ENCODE measurements at regions not wholly inside any gene's neighbourhood (a gene's known extent, or its start where the extent isn't known, plus 50 kb on each side); places are given as distances from the start of the nearest gene placed in this dataset.

DNA sequence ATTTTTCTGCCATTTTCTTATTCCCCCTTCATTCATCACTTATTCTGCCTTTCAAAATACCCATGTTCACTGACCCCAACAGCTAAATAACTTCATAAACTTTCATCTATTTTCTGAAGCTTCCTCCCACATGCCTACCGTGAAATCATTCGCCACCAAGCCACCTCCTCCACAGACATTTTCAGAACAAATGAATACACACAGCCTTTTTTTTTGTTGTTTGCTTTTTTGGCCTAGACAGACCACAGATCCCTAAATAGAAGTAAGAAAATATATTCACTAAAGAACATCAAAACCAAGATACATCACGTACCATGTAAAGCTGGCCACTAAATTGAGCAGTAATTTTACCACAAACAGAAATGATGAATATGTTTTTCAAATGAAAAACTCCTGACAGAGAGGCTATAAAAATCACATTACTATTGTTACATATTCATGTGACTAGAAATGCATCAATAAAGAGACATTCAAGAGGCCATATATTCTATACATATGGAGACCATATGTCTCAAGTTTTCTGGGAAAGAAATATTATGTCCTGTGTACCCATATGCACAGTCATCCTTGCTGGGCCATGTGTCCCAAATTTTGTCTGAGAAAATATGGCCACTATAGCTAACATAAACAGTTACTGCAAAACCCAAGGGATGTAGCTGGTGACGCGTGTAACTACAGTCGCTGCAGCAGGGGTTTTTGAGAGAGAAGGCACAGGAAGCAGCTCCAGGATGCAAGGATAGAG lies 200.3 kb downstream of the FBXO15 start:
- TF ChIP-seq, protein P1, sequence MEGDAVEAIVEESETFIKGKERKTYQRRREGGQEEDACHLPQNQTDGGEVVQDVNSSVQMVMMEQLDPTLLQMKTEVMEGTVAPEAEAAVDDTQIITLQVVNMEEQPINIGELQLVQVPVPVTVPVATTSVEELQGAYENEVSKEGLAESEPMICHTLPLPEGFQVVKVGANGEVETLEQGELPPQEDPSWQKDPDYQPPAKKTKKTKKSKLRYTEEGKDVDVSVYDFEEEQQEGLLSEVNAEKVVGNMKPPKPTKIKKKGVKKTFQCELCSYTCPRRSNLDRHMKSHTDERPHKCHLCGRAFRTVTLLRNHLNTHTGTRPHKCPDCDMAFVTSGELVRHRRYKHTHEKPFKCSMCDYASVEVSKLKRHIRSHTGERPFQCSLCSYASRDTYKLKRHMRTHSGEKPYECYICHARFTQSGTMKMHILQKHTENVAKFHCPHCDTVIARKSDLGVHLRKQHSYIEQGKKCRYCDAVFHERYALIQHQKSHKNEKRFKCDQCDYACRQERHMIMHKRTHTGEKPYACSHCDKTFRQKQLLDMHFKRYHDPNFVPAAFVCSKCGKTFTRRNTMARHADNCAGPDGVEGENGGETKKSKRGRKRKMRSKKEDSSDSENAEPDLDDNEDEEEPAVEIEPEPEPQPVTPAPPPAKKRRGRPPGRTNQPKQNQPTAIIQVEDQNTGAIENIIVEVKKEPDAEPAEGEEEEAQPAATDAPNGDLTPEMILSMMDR (IDR thresholded peaks at IDR 0.05), result no peak
- TF ChIP-seq POLR2A (IDR thresholded peaks at IDR 0.05), result no peak

Data from gastroesophageal sphincter (tissue), 3 donors.